HepG2 (cell line): ENCODE measurements at regions not wholly inside any gene's neighbourhood (a gene's known extent, or its start where the extent isn't known, plus 50 kb on each side); places are given as distances from the start of the nearest gene placed in this dataset.

Experiments
- ATAC-seq: fragments of 200-7000 bp; cut with Tn5 transposase; 3 replicates; pipeline ENCODE4 v1.9.1; 2020; ENCODE audit warnings: mild to moderate bottlenecking, moderate library complexity
- BruUV-seq: library from RNA; stranded (reverse); fragments of 400-500 nt; replicated peaks from 2 replicates; lab custom pipeline; 2021; lab: Mats Ljungman, UMichigan
- CTCF ChIA-PET: fragments of 300-600 bp; formaldehyde crosslinking; extraction: SDS; loops from one replicate; lab custom pipeline; 2021; ENCODE audit warnings: low total read pairs, inconsistent platforms, low intra/inter-chr PET ratio; lab: Yijun Ruan, JAX
- POLR2A ChIA-PET: fragments of 350-600 bp; sonication (Branson Sonifier 250); formaldehyde crosslinking; loops from one replicate; lab custom pipeline; 2020; ENCODE audit warnings: antibody characterized with exemption, inconsistent platforms; lab: Yijun Ruan, JAX
- DNase-seq: peaks from one replicate; pipeline ENCODE4 v3.0.0-alpha.2; 2015; ENCODE audit warnings: low spot score
- FAIRE-seq: peaks from 3 replicates; lab custom pipeline; 2011; peaks lifted over from hg19 to GRCh38; lab: Jason Lieb, UNC
- H2AFZ ChIP-seq: one replicate; pipeline ENCODE4 v1.6.1; 2011; ENCODE audit warnings: low read length, inconsistent platforms
- H3K27ac ChIP-seq: fragments of 300-600 bp; 3 replicates; pipeline ENCODE4 v1.8.0; 2011; ENCODE audit warnings: mixed run types, mild to moderate bottlenecking, mixed read lengths, low read length, inconsistent platforms; ENCODE audit not compliant: insufficient read depth; ENCODE audit errors: extremely low read length
- H3K27me3 ChIP-seq, 2 experiments: fragments of 200-600 bp in 1 of 2; 2 replicates in 1 of 2; 3 replicates in 1 of 2; pipeline versions ENCODE4 v1.6.0 to v1.8.0; 2011; ENCODE audit warnings: low read length in 2 of 2, mild to moderate bottlenecking in 2 of 2, moderate library complexity in 2 of 2, inconsistent platforms in 1 of 2; ENCODE audit not compliant: insufficient read depth in 2 of 2, control insufficient read depth in 1 of 2
- H3K36me3 ChIP-seq, 2 experiments: fragments of 200-600 bp in 1 of 2; replicated peaks in 1 of 2; 2 replicates in 1 of 2; 3 replicates in 1 of 2; pipeline versions ENCODE4 v1.5.1 to v1.8.0; 2011; ENCODE audit warnings: low read length in 2 of 2, inconsistent platforms in 1 of 2; ENCODE audit not compliant: insufficient read depth in 2 of 2, control insufficient read depth in 1 of 2
- H3K4me1 ChIP-seq: 2 replicates; pipeline ENCODE4 v1.5.1; 2012; ENCODE audit warnings: low read length, inconsistent platforms; ENCODE audit not compliant: insufficient read depth
- H3K4me2 ChIP-seq: 2 replicates; pipeline ENCODE4 v1.6.0; 2011; ENCODE audit warnings: low read depth, low read length, inconsistent platforms
- H3K4me3 ChIP-seq, 3 experiments: fragments of 200-600 bp in 1 of 3; sonication (generic), shearing (Covaris generic) in 1 of 3; replicated peaks in 1 of 3; 2 replicates each; pipeline ENCODE4 v1.5.1; 2011 to 2016; ENCODE audit warnings: low read length in 3 of 3, inconsistent platforms in 2 of 3, low read depth in 2 of 3, mild to moderate bottlenecking in 2 of 3, control low read depth in 1 of 3, mixed read lengths in 1 of 3; ENCODE audit not compliant: insufficient read depth in 1 of 3
- H3K79me2 ChIP-seq: one replicate; pipeline ENCODE4 v1.6.1; 2011; ENCODE audit warnings: low read length, inconsistent platforms; ENCODE audit not compliant: insufficient read depth
- H3K9ac ChIP-seq: 2 replicates; pipeline ENCODE4 v1.6.0; 2011; ENCODE audit warnings: mild to moderate bottlenecking, low read depth, low read length, inconsistent platforms; ENCODE audit not compliant: insufficient read depth
- H3K9me3 ChIP-seq: 2 replicates; pipeline ENCODE4 v1.5.1; 2012; ENCODE audit warnings: mild to moderate bottlenecking, low read length
- H4K20me1 ChIP-seq: 2 replicates; pipeline ENCODE4 v1.6.0; 2011; ENCODE audit warnings: inconsistent platforms, mild to moderate bottlenecking, low read length, moderate library complexity; ENCODE audit not compliant: insufficient read depth
- DNMT3B ChIP-seq: conservative IDR thresholded peaks from 2 replicates; pipeline ENCODE4 v1.6.1; 2016; ENCODE audit warnings: missing biosample characterization, control low read depth
- LCORL ChIP-seq, 2 experiments: fragments of 450-650 bp in 1 of 2; sonication (generic) in 1 of 2; formaldehyde crosslinking in 1 of 2; IDR thresholded peaks; 2 replicates each; pipeline versions ENCODE4 v1.5.0 to v1.6.1; 2017 to 2020; ENCODE audit warnings: antibody characterized with exemption in 1 of 2, missing genetic modification reagents in 1 of 2
- POLR2AphosphoS5 ChIP-seq: IDR thresholded peaks from 2 replicates; pipeline ENCODE4 v1.6.1; 2012; ENCODE audit warnings: low read depth, low read length
- POLR2G ChIP-seq: fragments of 200-400 bp; formaldehyde crosslinking; IDR thresholded peaks from 2 replicates; pipeline ENCODE4 v1.6.1; 2018; ENCODE audit warnings: mild to moderate bottlenecking, low read depth, low read length, moderate library complexity
- ZNF343 ChIP-seq: sonication (generic); formaldehyde crosslinking; IDR thresholded peaks from 2 replicates; pipeline ENCODE4 v1.4.0; 2020; ENCODE audit warnings: mild to moderate bottlenecking, missing genetic modification reagents
- ZNF749 ChIP-seq: sonication (generic); formaldehyde crosslinking; IDR thresholded peaks from 2 replicates; pipeline ENCODE4 v1.8.0; 2022; ENCODE audit warnings: mild to moderate bottlenecking, missing genetic modification reagents, moderate library complexity, borderline replicate concordance
- ZNF761 ChIP-seq: sonication (generic); formaldehyde crosslinking; conservative IDR thresholded peaks from 2 replicates; pipeline ENCODE4 v1.4.0; 2020; ENCODE audit warnings: mild to moderate bottlenecking, missing genetic modification reagents
- WGBS: methylation state at CpG from one replicate; pipeline ENCODE4 v1.1.6; 2017; ENCODE audit warnings: low lambda C conversion rate; 5-methylcytosine and 5-hydroxymethylcytosine counted together
- in situ Hi-C: cut with HindIII; loops from 2 replicates; pipeline ENCODE4 v1.10.0; 2017; ENCODE audit warnings: low pct_unique_long_range_greater_than_20kb; ENCODE audit not compliant: extremely low pct_ligation_motif_present
- intact Hi-C: fragments of 100-400 bp; cut with micrococcal nuclease; formaldehyde crosslinking; loops from one replicate; pipeline ENCODE4 v1.10.0; 2022; ENCODE audit not compliant: unreplicated experiment
- TF ChIP-seq, protein P1 (sequence below): sonication (generic); formaldehyde crosslinking; IDR thresholded peaks from 2 replicates; pipeline ENCODE4 v1.5.1; 2020; ENCODE audit warnings: missing genetic modification reagents, mild to moderate bottlenecking, borderline replicate concordance

DNA sequence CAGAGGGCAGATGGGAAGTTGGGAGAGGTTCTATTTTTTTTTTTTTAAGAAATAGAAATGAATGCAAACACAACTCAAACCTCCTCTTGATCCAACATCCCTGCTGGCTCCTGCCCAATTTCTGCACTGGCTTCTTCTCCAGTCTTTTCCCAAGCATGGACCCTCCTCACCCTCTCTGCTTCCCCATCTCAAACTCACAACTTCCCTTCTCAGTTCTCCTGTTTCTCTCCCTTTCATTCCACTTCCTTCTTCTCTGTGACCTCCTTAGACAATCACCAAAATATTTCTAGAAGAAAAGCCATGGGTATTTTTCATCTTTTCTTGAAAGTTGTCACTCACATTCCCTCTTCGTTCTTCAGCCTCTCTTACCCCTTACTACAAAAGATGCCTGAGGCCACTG, 85.2 kb upstream of the VPREB1 start:
- TF ChIP-seq LCORL (IDR thresholded peaks at IDR 0.05) = no peak
- TF ChIP-seq LCORL (CRISPR knock-in tag; IDR thresholded peaks at IDR 0.05) = no peak
- intact Hi-C loops = no loop called here
- no peaks in the 10 kb centered on the region for H3K9me3 ChIP-seq
- peaks cover 8% of the 10 kb centered on the region for H3K4me1 ChIP-seq
- no peaks in the 10 kb centered on the region for H3K36me3 ChIP-seq
- DNase-seq = no peak
- no peak overlapping the region for H3K4me2 ChIP-seq
- peaks cover 0 to 12% of the 10 kb centered on the region in 2 experiments; a peak in 1 of 5 replicates for H3K27me3 ChIP-seq
- ChIA-PET CTCF (no interaction called here), POLR2A (no interaction called here)
- ATAC-seq = no peak
- H3K9ac ChIP-seq = no peak overlapping the region
- no peak overlapping the region for H2AFZ ChIP-seq
- no peaks in the 10 kb centered on the region for H4K20me1 ChIP-seq
- no peak for FAIRE-seq
- no TSS peak for BruUV-seq
- 0% methylated on average over 1 of the region's 1 CpG for WGBS
- H3K27ac ChIP-seq = no peak overlapping the region
- in situ Hi-C loops = no loop called here
- no peak overlapping the region for H3K4me3 ChIP-seq
- H3K79me2 ChIP-seq = no peaks in the 10 kb centered on the region

DNA sequence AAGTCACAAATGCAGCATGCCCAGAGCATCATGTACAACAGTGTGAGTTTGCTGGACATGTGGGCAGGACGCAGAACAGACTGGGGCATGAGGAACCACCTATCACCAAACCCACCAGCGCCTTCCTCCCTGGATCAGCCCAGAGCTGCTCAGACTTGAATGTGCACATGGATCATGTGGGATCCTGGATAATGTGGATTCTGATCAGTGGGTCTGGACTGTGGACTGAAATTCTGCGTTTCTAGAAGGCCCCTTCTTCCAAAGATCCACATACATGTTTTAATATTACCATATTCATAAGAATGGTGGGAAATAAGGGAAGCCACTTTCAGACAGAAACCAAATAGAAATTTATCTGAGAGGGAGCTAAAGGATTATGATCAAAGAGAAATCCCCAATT, 85.6 kb upstream of the VPREB1 start:
- 0% methylated on average over 3 of the region's 3 CpGs for WGBS
- in situ Hi-C loops = no loop called here
- DNase-seq = no peak

More for the DNA sequence above, 85.6 kb upstream of the VPREB1 start:
- Histone ChIP-seq H3K4me1 (peaks cover 8% of the 10 kb centered on the region), H3K4me2 (no peak overlapping the region), H3K27me3 (peaks cover 0 to 12% of the 10 kb centered on the region in 2 experiments; a peak in 1 of 5 replicates), H3K36me3 (no peaks in the 10 kb centered on the region)
- CTCF ChIA-PET = no interaction called here
- no peak for FAIRE-seq
- TF ChIP-seq, protein P1, sequence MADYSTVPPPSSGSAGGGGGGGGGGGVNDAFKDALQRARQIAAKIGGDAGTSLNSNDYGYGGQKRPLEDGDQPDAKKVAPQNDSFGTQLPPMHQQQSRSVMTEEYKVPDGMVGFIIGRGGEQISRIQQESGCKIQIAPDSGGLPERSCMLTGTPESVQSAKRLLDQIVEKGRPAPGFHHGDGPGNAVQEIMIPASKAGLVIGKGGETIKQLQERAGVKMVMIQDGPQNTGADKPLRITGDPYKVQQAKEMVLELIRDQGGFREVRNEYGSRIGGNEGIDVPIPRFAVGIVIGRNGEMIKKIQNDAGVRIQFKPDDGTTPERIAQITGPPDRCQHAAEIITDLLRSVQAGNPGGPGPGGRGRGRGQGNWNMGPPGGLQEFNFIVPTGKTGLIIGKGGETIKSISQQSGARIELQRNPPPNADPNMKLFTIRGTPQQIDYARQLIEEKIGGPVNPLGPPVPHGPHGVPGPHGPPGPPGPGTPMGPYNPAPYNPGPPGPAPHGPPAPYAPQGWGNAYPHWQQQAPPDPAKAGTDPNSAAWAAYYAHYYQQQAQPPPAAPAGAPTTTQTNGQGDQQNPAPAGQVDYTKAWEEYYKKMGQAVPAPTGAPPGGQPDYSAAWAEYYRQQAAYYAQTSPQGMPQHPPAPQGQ (CRISPR knock-in tag) = no peak
- no peak for TF ChIP-seq ZNF749 (CRISPR knock-in tag)
- no peak for TF ChIP-seq POLR2AphosphoS5
- no peak for TF ChIP-seq ZNF761 (CRISPR knock-in tag)
- no peak for TF ChIP-seq ZNF343
- TF ChIP-seq POLR2G = no peak
- TF ChIP-seq DNMT3B = no peak
- TF ChIP-seq, all 625 proteins: peak for 0
- Histone ChIP-seq H4K20me1 (no peaks in the 10 kb centered on the region), H3K9me3 (no peaks in the 10 kb centered on the region), H2AFZ (no peak overlapping the region), H3K27ac (no peak overlapping the region), H3K79me2 (no peaks in the 10 kb centered on the region), H3K9ac (no peak overlapping the region), H3K4me3 (no peak overlapping the region)
- POLR2A ChIA-PET = no interaction called here
- no peak for ATAC-seq
- intact Hi-C loops = no loop called here
- BruUV-seq = no TSS peak
